ENCODE measurements at regions not wholly inside any gene's neighbourhood (a gene's known extent, or its start where the extent isn't known, plus 50 kb on each side); places are given as distances from the start of the nearest gene placed in this dataset.

DNA sequence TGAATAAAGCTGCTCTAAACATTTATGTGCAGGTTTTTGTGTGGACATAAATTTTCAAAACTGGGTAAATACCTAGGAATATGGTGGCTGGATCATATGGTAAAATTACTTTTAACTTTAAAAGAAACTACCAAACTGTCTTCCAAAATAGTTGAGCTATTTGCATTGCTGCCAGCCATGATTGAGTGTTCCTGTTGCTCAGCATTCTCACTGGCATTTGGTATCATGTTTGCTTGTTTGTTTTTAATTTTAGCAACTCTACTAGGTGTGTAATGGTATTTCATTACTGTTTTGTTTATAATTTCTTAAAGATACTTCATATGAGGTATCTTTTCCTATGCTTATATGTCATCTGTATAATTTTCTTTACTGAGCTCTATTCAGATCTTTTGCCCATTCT, 143.2 kb downstream of the POLR1F start (continued):
- TF ChIP-seq CREB1 (CRISPR knock-in tag; IDR thresholded peaks at IDR 0.05) (no peak), NR2C2 (CRISPR knock-in tag; IDR thresholded peaks at IDR 0.05) (no peak), GRHL2 (CRISPR knock-in tag; IDR thresholded peaks at IDR 0.05; ENCODE audit: insufficient replicate concordance, severe bottlenecking) (no peak)
- TF ChIP-seq, protein P1, sequence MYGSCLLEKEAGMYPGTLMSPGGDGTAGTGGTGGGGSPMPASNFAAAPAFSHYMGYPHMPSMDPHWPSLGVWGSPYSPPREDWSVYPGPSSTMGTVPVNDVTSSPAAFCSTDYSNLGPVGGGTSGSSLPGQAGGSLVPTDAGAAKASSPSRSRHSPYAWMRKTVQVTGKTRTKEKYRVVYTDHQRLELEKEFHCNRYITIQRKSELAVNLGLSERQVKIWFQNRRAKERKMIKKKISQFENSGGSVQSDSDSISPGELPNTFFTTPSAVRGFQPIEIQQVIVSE (CRISPR knock-in tag; IDR thresholded peaks at IDR 0.05; ENCODE audit: borderline replicate concordance), result no peak
- TF ChIP-seq, protein P2, sequence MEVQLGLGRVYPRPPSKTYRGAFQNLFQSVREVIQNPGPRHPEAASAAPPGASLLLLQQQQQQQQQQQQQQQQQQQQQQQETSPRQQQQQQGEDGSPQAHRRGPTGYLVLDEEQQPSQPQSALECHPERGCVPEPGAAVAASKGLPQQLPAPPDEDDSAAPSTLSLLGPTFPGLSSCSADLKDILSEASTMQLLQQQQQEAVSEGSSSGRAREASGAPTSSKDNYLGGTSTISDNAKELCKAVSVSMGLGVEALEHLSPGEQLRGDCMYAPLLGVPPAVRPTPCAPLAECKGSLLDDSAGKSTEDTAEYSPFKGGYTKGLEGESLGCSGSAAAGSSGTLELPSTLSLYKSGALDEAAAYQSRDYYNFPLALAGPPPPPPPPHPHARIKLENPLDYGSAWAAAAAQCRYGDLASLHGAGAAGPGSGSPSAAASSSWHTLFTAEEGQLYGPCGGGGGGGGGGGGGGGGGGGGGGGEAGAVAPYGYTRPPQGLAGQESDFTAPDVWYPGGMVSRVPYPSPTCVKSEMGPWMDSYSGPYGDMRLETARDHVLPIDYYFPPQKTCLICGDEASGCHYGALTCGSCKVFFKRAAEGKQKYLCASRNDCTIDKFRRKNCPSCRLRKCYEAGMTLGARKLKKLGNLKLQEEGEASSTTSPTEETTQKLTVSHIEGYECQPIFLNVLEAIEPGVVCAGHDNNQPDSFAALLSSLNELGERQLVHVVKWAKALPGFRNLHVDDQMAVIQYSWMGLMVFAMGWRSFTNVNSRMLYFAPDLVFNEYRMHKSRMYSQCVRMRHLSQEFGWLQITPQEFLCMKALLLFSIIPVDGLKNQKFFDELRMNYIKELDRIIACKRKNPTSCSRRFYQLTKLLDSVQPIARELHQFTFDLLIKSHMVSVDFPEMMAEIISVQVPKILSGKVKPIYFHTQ (CRISPR knock-in tag; IDR thresholded peaks at IDR 0.05), result no peak
- TF ChIP-seq, protein P3, sequence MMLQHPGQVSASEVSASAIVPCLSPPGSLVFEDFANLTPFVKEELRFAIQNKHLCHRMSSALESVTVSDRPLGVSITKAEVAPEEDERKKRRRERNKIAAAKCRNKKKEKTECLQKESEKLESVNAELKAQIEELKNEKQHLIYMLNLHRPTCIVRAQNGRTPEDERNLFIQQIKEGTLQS (CRISPR knock-in tag; conservative IDR thresholded peaks at IDR 0.05), result no peak
- TF ChIP-seq, protein P4, sequence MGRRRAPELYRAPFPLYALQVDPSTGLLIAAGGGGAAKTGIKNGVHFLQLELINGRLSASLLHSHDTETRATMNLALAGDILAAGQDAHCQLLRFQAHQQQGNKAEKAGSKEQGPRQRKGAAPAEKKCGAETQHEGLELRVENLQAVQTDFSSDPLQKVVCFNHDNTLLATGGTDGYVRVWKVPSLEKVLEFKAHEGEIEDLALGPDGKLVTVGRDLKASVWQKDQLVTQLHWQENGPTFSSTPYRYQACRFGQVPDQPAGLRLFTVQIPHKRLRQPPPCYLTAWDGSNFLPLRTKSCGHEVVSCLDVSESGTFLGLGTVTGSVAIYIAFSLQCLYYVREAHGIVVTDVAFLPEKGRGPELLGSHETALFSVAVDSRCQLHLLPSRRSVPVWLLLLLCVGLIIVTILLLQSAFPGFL (CRISPR knock-in tag; IDR thresholded peaks at IDR 0.05; ENCODE audit: borderline replicate concordance), result no peak

DNA sequence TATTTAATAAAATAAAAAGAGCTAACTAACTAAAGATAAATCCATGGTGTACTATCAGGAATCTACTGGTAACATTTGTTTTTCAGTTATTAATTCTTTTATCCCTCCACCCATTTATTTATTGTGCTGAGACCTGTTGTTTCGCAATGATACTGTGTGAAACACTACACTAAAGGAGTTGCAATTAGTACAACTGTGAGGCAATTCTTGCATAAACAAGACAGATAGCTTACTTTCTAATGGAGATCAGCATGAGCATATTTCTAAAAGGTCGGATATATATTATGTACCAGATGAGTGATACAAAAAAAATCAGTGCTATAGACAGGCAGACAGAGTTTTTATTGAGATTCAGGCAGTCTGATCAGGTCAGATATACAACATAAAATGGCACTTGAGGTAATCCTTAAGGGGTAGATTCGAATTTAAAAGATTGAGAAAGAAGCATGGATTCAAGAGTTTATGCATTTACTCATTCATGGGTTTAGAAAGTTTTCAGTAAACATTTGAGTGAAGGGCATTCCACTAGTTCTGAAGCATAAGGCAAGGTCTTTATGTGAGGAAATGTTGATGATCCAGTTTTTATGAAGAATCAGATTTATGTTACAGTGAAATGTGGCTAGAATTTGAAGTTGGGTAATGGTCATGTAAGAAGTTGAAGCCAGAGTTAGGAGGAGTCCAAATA, 147.6 kb downstream of the POLR1F start:
- H3K27me3 Mint-ChIP-seq (ENCODE audit: low read depth), result no peaks in the 10 kb centered on the region
- no peaks in the 10 kb centered on the region for H3K4me1 Mint-ChIP-seq
- TF ChIP-seq JUN (CRISPR knock-in tag; IDR thresholded peaks at IDR 0.05) (no peak), ATF6 (CRISPR knock-in tag; IDR thresholded peaks at IDR 0.05) (no peak), RORB (CRISPR knock-in tag; IDR thresholded peaks at IDR 0.05) (no peak), NFATC4 (CRISPR knock-in tag; IDR thresholded peaks at IDR 0.05) (no peak), NFE2L1 (CRISPR knock-in tag; IDR thresholded peaks at IDR 0.05) (no peak), TCF7 (CRISPR knock-in tag; IDR thresholded peaks at IDR 0.05; ENCODE audit: low read depth) (no peak), NR1H2 (CRISPR knock-in tag; IDR thresholded peaks at IDR 0.05) (no peak), GABPB1 (CRISPR knock-in tag; IDR thresholded peaks at IDR 0.05) (no peak), ZNF263 (CRISPR knock-in tag; IDR thresholded peaks at IDR 0.05; ENCODE audit: low read depth) (no peak), HMGA2 (CRISPR knock-in tag; IDR thresholded peaks at IDR 0.05) (no peak), MAX (CRISPR knock-in tag; IDR thresholded peaks at IDR 0.05) (no peak), ATF1 (CRISPR knock-in tag; IDR thresholded peaks at IDR 0.05) (no peak), PRRX2 (CRISPR knock-in tag; IDR thresholded peaks at IDR 0.05) (no peak), ZNF416 (CRISPR knock-in tag; IDR thresholded peaks at IDR 0.05) (no peak)
- TF ChIP-seq, protein P5, sequence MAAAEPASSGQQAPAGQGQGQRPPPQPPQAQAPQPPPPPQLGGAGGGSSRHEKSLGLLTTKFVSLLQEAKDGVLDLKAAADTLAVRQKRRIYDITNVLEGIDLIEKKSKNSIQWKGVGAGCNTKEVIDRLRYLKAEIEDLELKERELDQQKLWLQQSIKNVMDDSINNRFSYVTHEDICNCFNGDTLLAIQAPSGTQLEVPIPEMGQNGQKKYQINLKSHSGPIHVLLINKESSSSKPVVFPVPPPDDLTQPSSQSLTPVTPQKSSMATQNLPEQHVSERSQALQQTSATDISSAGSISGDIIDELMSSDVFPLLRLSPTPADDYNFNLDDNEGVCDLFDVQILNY (CRISPR knock-in tag; IDR thresholded peaks at IDR 0.05), result no peak
- TF ChIP-seq, protein P6, sequence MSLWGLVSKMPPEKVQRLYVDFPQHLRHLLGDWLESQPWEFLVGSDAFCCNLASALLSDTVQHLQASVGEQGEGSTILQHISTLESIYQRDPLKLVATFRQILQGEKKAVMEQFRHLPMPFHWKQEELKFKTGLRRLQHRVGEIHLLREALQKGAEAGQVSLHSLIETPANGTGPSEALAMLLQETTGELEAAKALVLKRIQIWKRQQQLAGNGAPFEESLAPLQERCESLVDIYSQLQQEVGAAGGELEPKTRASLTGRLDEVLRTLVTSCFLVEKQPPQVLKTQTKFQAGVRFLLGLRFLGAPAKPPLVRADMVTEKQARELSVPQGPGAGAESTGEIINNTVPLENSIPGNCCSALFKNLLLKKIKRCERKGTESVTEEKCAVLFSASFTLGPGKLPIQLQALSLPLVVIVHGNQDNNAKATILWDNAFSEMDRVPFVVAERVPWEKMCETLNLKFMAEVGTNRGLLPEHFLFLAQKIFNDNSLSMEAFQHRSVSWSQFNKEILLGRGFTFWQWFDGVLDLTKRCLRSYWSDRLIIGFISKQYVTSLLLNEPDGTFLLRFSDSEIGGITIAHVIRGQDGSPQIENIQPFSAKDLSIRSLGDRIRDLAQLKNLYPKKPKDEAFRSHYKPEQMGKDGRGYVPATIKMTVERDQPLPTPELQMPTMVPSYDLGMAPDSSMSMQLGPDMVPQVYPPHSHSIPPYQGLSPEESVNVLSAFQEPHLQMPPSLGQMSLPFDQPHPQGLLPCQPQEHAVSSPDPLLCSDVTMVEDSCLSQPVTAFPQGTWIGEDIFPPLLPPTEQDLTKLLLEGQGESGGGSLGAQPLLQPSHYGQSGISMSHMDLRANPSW (CRISPR knock-in tag; conservative IDR thresholded peaks at IDR 0.05; ENCODE audit: low read depth), result no peak
- TF ChIP-seq, protein P4 (CRISPR knock-in tag; IDR thresholded peaks at IDR 0.05; ENCODE audit: borderline replicate concordance), result no peak
- TF ChIP-seq, protein P7, sequence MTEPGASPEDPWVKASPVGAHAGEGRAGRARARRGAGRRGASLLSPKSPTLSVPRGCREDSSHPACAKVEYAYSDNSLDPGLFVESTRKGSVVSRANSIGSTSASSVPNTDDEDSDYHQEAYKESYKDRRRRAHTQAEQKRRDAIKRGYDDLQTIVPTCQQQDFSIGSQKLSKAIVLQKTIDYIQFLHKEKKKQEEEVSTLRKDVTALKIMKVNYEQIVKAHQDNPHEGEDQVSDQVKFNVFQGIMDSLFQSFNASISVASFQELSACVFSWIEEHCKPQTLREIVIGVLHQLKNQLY (CRISPR knock-in tag; IDR thresholded peaks at IDR 0.05), result no peak
- H3K9me3 Mint-ChIP-seq, result no peaks in the 10 kb centered on the region
- ChIA-PET CTCF (no interaction called here), POLR2A (no interaction called here)
- no peak overlapping the region for H3K27ac Mint-ChIP-seq
- no peak for ATAC-seq
- H3K4me3 Mint-ChIP-seq, result no peak overlapping the region
- no peaks in the 10 kb centered on the region for H3K36me3 Mint-ChIP-seq
- DNase-seq (ENCODE audit: low spot score), result no peak
